ENCODE measurements at regions not wholly inside any gene's neighbourhood (a gene's known extent, or its start where the extent isn't known, plus 50 kb on each side); places are given as distances from the start of the nearest gene placed in this dataset.

- TF ChIP-seq CTCF (IDR thresholded peaks at IDR 0.05 in 2 of 3, conservative IDR thresholded peaks at IDR 0.05 in 1 of 3; ENCODE audit: borderline replicate concordance in 1 of 3, insufficient read depth in 1 of 3, low read depth in 2 of 3, low read length in 2 of 3) (no peak), CEBPB (IDR thresholded peaks at IDR 0.05; ENCODE audit: low read depth) (no peak), EGR1 (IDR thresholded peaks at IDR 0.05; ENCODE audit: low read depth) (no peak)
These were observed 227.0 kb downstream of the CPE start for GRCh38 chr4:165605811-165606210.
